Body of pancreas (tissue), 4 donors: ENCODE measurements at regions not wholly inside any gene's neighbourhood (a gene's known extent, or its start where the extent isn't known, plus 50 kb on each side); places are given as distances from the start of the nearest gene placed in this dataset. TPM values are rescaled to one million over a fixed set of nuclear protein-coding genes. Genes with fewer than 3 reads are reported as not detected.

ENCODE experiments used
- ATAC-seq: fragments of 150-250 bp; one replicate; pipeline ENCODE4 v1.9.1; 2016
- DNase-seq, 4 donors: peaks; one replicate each; pipeline ENCODE4 v3.0.0-alpha.2; 2019
- H3K27ac ChIP-seq, 4 donors: fragments of 200-600 bp; sonication (generic); 1 replicate in 3 of 4; 2 replicates in 1 of 4; pipeline versions ENCODE4 v1.5.1 to v1.6.1; 2016 to 2019; ENCODE audit warnings: mild to moderate bottlenecking in 1 of 4, mixed read lengths in 1 of 4, moderate library complexity in 1 of 4
- H3K27me3 ChIP-seq, 2 donors: fragments of 200-600 bp; sonication (generic); one replicate each; pipeline ENCODE4 v1.6.0; 2016; ENCODE audit warnings: mild to moderate bottlenecking in 1 of 2
- H3K36me3 ChIP-seq, 2 donors: fragments of 200-600 bp; sonication (generic); replicated peaks in 1 of 2; 2 replicates each; pipeline ENCODE4 v1.5.1; 2016; ENCODE audit warnings: low read depth in 2 of 2; ENCODE audit not compliant: insufficient read depth in 1 of 2
- H3K4me1 ChIP-seq: fragments of 200-600 bp; sonication (generic); one replicate; pipeline ENCODE4 v1.6.0; 2016
- H3K4me3 ChIP-seq, 2 donors: fragments of 200-600 bp; sonication (generic); 1 replicate in 1 of 2; 2 replicates in 1 of 2; pipeline ENCODE4 v1.5.1; 2016 to 2019
- H3K9me3 ChIP-seq, 3 donors: fragments of 200-600 bp; sonication (generic); 1 replicate in 2 of 3; 2 replicates in 1 of 3; pipeline ENCODE4 v1.5.1; 2016
- CTCF ChIP-seq, 7 experiments: fragments of 450-650 bp in 4 of 7; fragments of 200-600 bp in 3 of 7; sonication (generic) in 3 of 7; IDR thresholded peaks; one replicate each; pipeline ENCODE4 v1.5.1; 2016 to 2019; ENCODE audit warnings: antibody characterized with exemption in 7 of 7
- POLR2A ChIP-seq, 3 donors: fragments of 450-650 bp; IDR thresholded peaks; one replicate each; pipeline ENCODE4 v1.6.1; 2016; ENCODE audit warnings: antibody characterized with exemption in 3 of 3, mild to moderate bottlenecking in 2 of 3
- WGBS, 2 donors: methylation state at CpG; one replicate each; pipeline ENCODE4 v1.1.5; 2017; 5-methylcytosine and 5-hydroxymethylcytosine counted together
- intact Hi-C: fragments of 100-400 bp; cut with DNase I; formaldehyde crosslinking; loops from one replicate; pipeline ENCODE4 v1.15.1; 2023
- small RNA-seq: library from RNA; depleted of rRNA; stranded (forward); fragments of <200 nt; gene quantifications from one replicate; pipeline ENCODE3, GENCODE V24; 2016

GRCh38 chrX:76026751-76027150 lies 146.1 kb upstream of the PBDC1 start:
- Histone ChIP-seq H3K4me3 (no peak overlapping the region), H3K27ac (no peak overlapping the region), H3K27me3 (no peaks in the 10 kb centered on the region), H3K4me1 (no peaks in the 10 kb centered on the region), H3K36me3 (no peaks in the 10 kb centered on the region), H3K9me3 (no peaks in the 10 kb centered on the region)
- intact Hi-C loops = no loop called here
- WGBS, 2 donors = 22 to 75% methylated on average over 3 of the region's 3 CpGs
- TF ChIP-seq POLR2A (IDR thresholded peaks at IDR 0.05) (no peak), CTCF (IDR thresholded peaks at IDR 0.05) (no peak)
- no peak for DNase-seq
- no peak for ATAC-seq

GRCh38 chrX:76029385-76029784 lies 143.5 kb upstream of the PBDC1 start:
- no peak for ATAC-seq
- Histone ChIP-seq H3K36me3 (no peaks in the 10 kb centered on the region), H3K4me3 (no peak overlapping the region), H3K9me3 (no peaks in the 10 kb centered on the region), H3K4me1 (no peaks in the 10 kb centered on the region), H3K27me3 (no peaks in the 10 kb centered on the region), H3K27ac (no peak overlapping the region)
- 74 to 86% methylated on average over 6 to 21 of the region's 27 CpGs for WGBS, 2 donors
- TF ChIP-seq POLR2A (IDR thresholded peaks at IDR 0.05) = no peak
- no peak for TF ChIP-seq CTCF (IDR thresholded peaks at IDR 0.05)
- no peak for DNase-seq
- intact Hi-C loops = no loop called here

GRCh38 chrX:76064825-76065224 lies 108.0 kb upstream of the PBDC1 start:
- Histone ChIP-seq H3K9me3 (no peaks in the 10 kb centered on the region), H3K27me3 (no peaks in the 10 kb centered on the region), H3K4me3 (no peak overlapping the region), H3K4me1 (no peaks in the 10 kb centered on the region), H3K36me3 (no peaks in the 10 kb centered on the region), H3K27ac (no peak overlapping the region)
- ATAC-seq (no peak), DNase-seq (no peak)
- TF ChIP-seq POLR2A (IDR thresholded peaks at IDR 0.05) (no peak), CTCF (IDR thresholded peaks at IDR 0.05) (no peak)
- intact Hi-C loops = no loop called here
- 17 to 25% methylated on average over 1 of the region's 1 CpG for WGBS, 2 donors

- TF ChIP-seq CTCF (IDR thresholded peaks at IDR 0.05) (no peak), POLR2A (IDR thresholded peaks at IDR 0.05) (no peak)
- intact Hi-C loops = no loop called here
- H3K4me1 ChIP-seq = no peaks in the 10 kb centered on the region
- no peaks in the 10 kb centered on the region for H3K9me3 ChIP-seq
- H3K27ac ChIP-seq = no peak overlapping the region
- ATAC-seq (no peak), DNase-seq (no peak)
- H3K36me3 ChIP-seq = no peaks in the 10 kb centered on the region
- H3K27me3 ChIP-seq = no peaks in the 10 kb centered on the region
- no peak overlapping the region for H3K4me3 ChIP-seq
Observed at GRCh38 chrX:76076124-76076523, 96.7 kb upstream of the PBDC1 start.

- WGBS, 2 donors = 25 to 33% methylated on average over 3 to 4 of the region's 4 CpGs
- Histone ChIP-seq H3K27ac (no peak overlapping the region), H3K4me1 (no peaks in the 10 kb centered on the region), H3K27me3 (no peaks in the 10 kb centered on the region), H3K9me3 (no peaks in the 10 kb centered on the region), H3K4me3 (no peak overlapping the region), H3K36me3 (no peaks in the 10 kb centered on the region)
- DNase-seq (no peak), ATAC-seq (no peak)
- intact Hi-C loops = no loop called here
- no peak for TF ChIP-seq CTCF (IDR thresholded peaks at IDR 0.05)
- TF ChIP-seq POLR2A (IDR thresholded peaks at IDR 0.05) = no peak
Observed at GRCh38 chrX:76109654-76110053, 63.2 kb upstream of the PBDC1 start.

Small RNA genes in the stretch of these regions (small RNA-seq; reads per million reads assigned to genes)
- not detected for gene AL451105.1
